Brain pericyte (primary cell): ENCODE measurements at regions not wholly inside any gene's neighbourhood (a gene's known extent, or its start where the extent isn't known, plus 50 kb on each side); places are given as distances from the start of the nearest gene placed in this dataset.
A peak's percentile ranks its signal among the peaks of the same experiment; 100 is the strongest.
"Not testable (repeated sequence)": the region's sequence is repeated elsewhere in the genome, so short reads cannot be mapped to it uniquely, and the experiment has no call there.

ENCODE experiments used
- DNase-seq: peaks from one replicate; pipeline ENCODE4 v3.0.0-alpha.2; 2012; ENCODE audit warnings: low read depth, low spot score

GRCh38 chr2:234157817-234158588 lies 107.5 kb downstream of the SPP2 start:
- no peak for DNase-seq

GRCh38 chr2:234156326-234156725 lies 105.8 kb downstream of the SPP2 start:
- DNase-seq, result no peak

- not testable (repeated sequence) for DNase-seq
These were observed 102.3 kb downstream of the SPP2 start for GRCh38 chr2:234152835-234153234.

GRCh38 chr2:234147335-234147861 lies 96.9 kb downstream of the SPP2 start:
- DNase-seq, result no peak

GRCh38 chr2:234146087-234146826 lies 95.8 kb downstream of the SPP2 start:
- no peak for DNase-seq

GRCh38 chr2:234145511-234145910 lies 95.0 kb downstream of the SPP2 start:
- no peak for DNase-seq

GRCh38 chr2:234145057-234145456 lies 94.6 kb downstream of the SPP2 start:
- no peak for DNase-seq

- no peak for DNase-seq
These were observed 93.4 kb downstream of the SPP2 start for GRCh38 chr2:234143896-234144295.

- no peak for DNase-seq
These were observed 92.0 kb downstream of the SPP2 start for GRCh38 chr2:234142530-234142929.

GRCh38 chr2:234139755-234140154 lies 89.3 kb downstream of the SPP2 start:
- DNase-seq, result no peak

- no peak for DNase-seq
These were observed 88.3 kb downstream of the SPP2 start for GRCh38 chr2:234138836-234139235.

- DNase-seq, result no peak
These were observed 87.0 kb downstream of the SPP2 start for GRCh38 chr2:234137400-234138014.

GRCh38 chr2:234136461-234136860 lies 86.0 kb downstream of the SPP2 start:
- DNase-seq, result no peak

GRCh38 chr2:234135750-234136221 lies 85.3 kb downstream of the SPP2 start:
- peak; percentile 20 for DNase-seq

- no peak for DNase-seq
These were observed 84.0 kb downstream of the SPP2 start for GRCh38 chr2:234134496-234134895.

- no peak for DNase-seq
These were observed 82.5 kb downstream of the SPP2 start for GRCh38 chr2:234133004-234133403.

- DNase-seq, result no peak
These were observed 80.3 kb downstream of the SPP2 start for GRCh38 chr2:234130777-234131181.

- DNase-seq, result no peak
These were observed 78.1 kb downstream of the SPP2 start for GRCh38 chr2:234128606-234129005.
